Motor neuron (in vitro differentiated cells): ENCODE measurements at regions not wholly inside any gene's neighbourhood (a gene's known extent, or its start where the extent isn't known, plus 50 kb on each side); places are given as distances from the start of the nearest gene placed in this dataset.

Source experiments
- ATAC-seq, 8 experiments: fragments of 200-7000 bp; cut with Tn5 transposase; replicated peaks in 6 of 8; 2 replicates each; pipeline ENCODE4 v1.8.0; 2021; ENCODE audit warnings: mild to moderate bottlenecking in 8 of 8, moderate library complexity in 8 of 8
- H3K27ac ChIP-seq, 2 donors: fragments of 250-450 bp; sonication (Bioruptor Pico); 2 replicates each; pipeline ENCODE4 v1.9.0; 2021; ENCODE audit warnings: antibody characterized with exemption in 2 of 2, mild to moderate bottlenecking in 2 of 2, moderate library complexity in 1 of 2
- H3K4me1 ChIP-seq, 2 donors: fragments of 250-450 bp; sonication (Bioruptor Pico); replicated peaks in 1 of 2; 2 replicates each; pipeline ENCODE4 v1.6.1; 2021; ENCODE audit warnings: antibody characterized with exemption in 2 of 2, mild to moderate bottlenecking in 2 of 2, moderate library complexity in 1 of 2
- H3K4me3 ChIP-seq, 5 donors: fragments of 250-450 bp; sonication (Bioruptor Pico); 2 replicates each; pipeline ENCODE4 v1.9.0; 2021; ENCODE audit warnings: antibody characterized with exemption in 5 of 5, mild to moderate bottlenecking in 5 of 5, moderate library complexity in 4 of 5
- WGBS, 10 experiments: fragments of 450-650 bp; shearing (Covaris generic); methylation state at CpG; one replicate each; pipeline ENCODE4 v1.0.0; 2022; 5-methylcytosine and 5-hydroxymethylcytosine counted together
- in situ Hi-C, 9 experiments: fragments of 400-800 bp; cut with MboI; loops; one replicate each; pipeline ENCODE4 v1.15.0; 2021; ENCODE audit warnings: low sequenced_read_pairs in 9 of 9, low pct_unique_long_range_greater_than_20kb in 2 of 9; ENCODE audit not compliant: unreplicated experiment in 9 of 9

GRCh38 chr4:53788621-53789020 lies 197.3 kb upstream of the LNX1 start:
- WGBS, 10 experiments: 67 to 100% (median 87%) methylated on average over 1 to 3 of the region's 3 CpGs; no CpG with 5 or more reads in 3 of the 10 experiments
- Histone ChIP-seq H3K27ac (no peak overlapping the region), H3K4me1 (no peaks in the 10 kb centered on the region), H3K4me3 (no peak overlapping the region)
- in situ Hi-C loops: no loop called here
- ATAC-seq: peak in 2 of 8 experiments; percentile 29 to 66

- Histone ChIP-seq H3K4me1 (no peaks in the 10 kb centered on the region), H3K4me3 (no peak overlapping the region), H3K27ac (no peak overlapping the region)
- WGBS, 10 experiments: 0 to 94% (median 87%) methylated on average over 1 to 3 of the region's 3 CpGs; no CpG with 5 or more reads in 4 of the 10 experiments
- in situ Hi-C loops: no loop called here
- ATAC-seq: no peak
Observed at GRCh38 chr4:53788011-53788410, 196.7 kb upstream of the LNX1 start.

DNA sequence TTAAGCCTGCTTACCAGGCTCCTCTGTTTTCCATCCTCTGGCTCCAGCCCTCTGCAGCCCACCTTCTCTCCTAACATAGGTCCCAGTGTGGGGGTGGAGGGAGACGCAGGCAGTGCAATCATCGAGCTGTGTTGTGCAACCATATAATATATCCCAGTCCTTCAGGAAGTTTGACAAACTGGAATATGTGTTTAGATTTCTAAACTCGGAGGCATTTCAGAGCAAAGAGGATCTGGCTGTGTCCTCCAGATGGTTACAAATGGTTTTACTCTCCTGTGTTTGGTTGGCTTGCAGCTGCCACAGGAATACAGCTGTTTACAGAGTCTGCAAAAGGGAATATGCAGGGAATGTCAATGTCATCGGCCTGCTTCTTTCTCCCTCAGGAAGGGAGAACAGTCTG lies 195.3 kb upstream of the LNX1 start:
- ATAC-seq: peak in 1 of 8 experiments; percentile 42
- no peaks in the 10 kb centered on the region for H3K4me1 ChIP-seq
- H3K27ac ChIP-seq: no peak overlapping the region
- in situ Hi-C loops: no loop called here
- no peak overlapping the region for H3K4me3 ChIP-seq
- WGBS, 10 experiments: 0 to 79% (median 57%) methylated on average over 1 to 4 of the region's 4 CpGs; no CpG with 5 or more reads in 1 of the 10 experiments

- Histone ChIP-seq H3K4me1 (no peaks in the 10 kb centered on the region), H3K4me3 (no peak overlapping the region), H3K27ac (no peak overlapping the region)
- ATAC-seq: no peak
- WGBS, 10 experiments: 8 to 95% (median 81%) methylated on average over 1 to 6 of the region's 6 CpGs
- in situ Hi-C loops: no loop called here
Observed at GRCh38 chr4:53785996-53786395, 194.7 kb upstream of the LNX1 start.

- in situ Hi-C loops: no loop called here
- 80 to 100% (median 94%) methylated on average over 1 to 3 of the region's 3 CpGs; no CpG with 5 or more reads in 1 of the 10 experiments for WGBS, 10 experiments
- Histone ChIP-seq H3K4me3 (no peak overlapping the region), H3K4me1 (no peaks in the 10 kb centered on the region), H3K27ac (no peak overlapping the region)
- no peak for ATAC-seq
Observed at GRCh38 chr4:53784112-53784511, 192.8 kb upstream of the LNX1 start.

DNA sequence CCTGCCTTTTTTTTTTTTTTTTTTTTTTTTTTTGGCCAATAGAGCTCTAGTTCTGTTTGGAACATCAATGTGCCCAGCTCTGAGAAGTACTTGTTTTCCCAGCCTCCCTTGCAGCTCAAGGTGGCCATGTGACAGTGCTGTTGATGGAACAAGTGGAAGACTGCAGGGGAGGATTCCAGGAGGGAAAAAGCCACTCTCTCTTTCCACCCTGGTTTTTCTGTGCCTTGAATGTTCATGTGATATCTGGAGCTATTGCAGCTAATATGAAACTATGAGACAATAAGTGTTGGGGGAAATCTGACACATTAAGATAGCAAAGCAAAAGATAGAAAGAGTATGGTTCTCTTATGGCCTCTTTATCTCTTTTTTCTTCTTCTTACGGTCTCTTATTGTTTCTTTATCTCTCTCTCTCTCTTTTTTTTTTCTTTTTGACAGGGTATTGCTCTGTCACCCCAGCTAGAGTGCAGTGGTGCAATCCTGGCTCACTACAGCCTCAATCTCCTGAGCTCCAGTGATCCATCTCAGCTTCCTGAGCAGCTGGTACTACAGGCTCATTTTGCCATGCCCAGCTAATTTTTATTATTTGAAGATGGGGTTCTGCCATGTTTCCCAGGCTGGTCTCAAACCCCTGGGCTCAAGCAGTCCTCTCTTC lies 192.0 kb upstream of the LNX1 start:
- Histone ChIP-seq H3K4me1 (no peaks in the 10 kb centered on the region), H3K27ac (no peak overlapping the region), H3K4me3 (no peak overlapping the region)
- 0 to 83% (median 50%) methylated on average over 1 of the region's 1 CpG; no CpG with 5 or more reads in 1 of the 10 experiments for WGBS, 10 experiments
- in situ Hi-C loops: no loop called here
- no peak for ATAC-seq

DNA sequence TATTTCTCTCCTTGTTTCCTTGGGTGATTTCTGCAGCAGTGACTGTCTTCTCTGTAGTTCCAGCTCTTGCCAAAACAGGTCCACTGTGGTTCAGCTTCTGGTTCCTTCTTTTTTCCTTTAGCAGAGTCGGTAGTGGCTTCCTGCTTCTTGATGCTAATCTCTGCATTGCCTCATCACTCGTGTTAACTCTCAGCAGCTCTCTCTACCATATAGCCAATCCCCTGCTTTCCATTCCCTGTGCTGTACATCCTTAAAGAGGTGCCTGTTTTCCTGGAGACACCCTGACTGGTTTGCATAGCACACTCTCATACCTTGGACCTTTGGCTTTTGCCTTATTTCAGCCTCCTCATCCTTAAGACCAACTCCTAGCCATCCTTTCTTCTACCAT lies 191.2 kb upstream of the LNX1 start:
- Histone ChIP-seq H3K4me3 (no peak overlapping the region), H3K4me1 (no peaks in the 10 kb centered on the region), H3K27ac (no peak overlapping the region)
- 0 to 100% (median 67%) methylated on average over 1 to 2 of the region's 2 CpGs; no CpG with 5 or more reads in 1 of the 10 experiments for WGBS, 10 experiments
- in situ Hi-C loops: no loop called here
- ATAC-seq: no peak

DNA sequence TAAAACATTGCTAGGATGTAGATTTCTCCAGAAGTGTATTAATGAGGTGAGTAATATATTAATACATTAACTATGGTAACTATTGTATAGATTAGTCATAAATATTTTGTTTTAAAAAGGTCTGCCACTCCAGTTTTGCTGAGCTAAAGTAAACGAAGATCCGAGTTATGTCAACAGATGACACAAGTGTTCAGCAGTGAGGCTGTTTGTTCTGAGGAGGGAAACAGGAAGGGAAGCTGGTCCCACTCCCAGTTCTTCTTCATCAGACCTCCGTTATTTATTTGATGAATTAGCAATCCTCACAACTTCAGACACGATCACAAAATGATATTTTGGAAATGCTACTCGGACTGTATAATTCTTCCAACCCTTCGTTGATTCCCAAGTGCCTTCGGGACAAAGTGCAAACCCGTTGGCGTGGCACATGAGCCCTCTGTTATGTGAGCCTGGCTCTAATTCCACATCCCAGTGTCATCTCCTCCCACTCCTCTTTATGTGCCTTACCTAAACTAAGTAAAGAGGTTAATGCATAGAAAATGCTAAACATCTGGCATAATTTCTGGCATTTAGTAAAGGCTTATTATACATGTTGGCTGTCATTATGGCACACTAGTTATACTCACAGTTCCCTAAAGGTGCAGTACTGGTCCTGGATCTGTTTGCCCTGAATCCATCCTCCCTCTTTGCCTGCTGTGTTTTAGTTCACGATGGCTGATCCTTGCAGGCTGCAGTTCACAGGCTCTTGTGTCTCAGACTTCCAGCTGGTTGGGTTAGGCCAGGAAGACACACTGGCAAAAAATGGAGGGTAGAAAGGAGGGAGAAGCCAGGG lies 190.6 kb upstream of the LNX1 start:
- no peak overlapping the region for H3K27ac ChIP-seq
- peak in 1 of 8 experiments; percentile 67 for ATAC-seq

DNA sequence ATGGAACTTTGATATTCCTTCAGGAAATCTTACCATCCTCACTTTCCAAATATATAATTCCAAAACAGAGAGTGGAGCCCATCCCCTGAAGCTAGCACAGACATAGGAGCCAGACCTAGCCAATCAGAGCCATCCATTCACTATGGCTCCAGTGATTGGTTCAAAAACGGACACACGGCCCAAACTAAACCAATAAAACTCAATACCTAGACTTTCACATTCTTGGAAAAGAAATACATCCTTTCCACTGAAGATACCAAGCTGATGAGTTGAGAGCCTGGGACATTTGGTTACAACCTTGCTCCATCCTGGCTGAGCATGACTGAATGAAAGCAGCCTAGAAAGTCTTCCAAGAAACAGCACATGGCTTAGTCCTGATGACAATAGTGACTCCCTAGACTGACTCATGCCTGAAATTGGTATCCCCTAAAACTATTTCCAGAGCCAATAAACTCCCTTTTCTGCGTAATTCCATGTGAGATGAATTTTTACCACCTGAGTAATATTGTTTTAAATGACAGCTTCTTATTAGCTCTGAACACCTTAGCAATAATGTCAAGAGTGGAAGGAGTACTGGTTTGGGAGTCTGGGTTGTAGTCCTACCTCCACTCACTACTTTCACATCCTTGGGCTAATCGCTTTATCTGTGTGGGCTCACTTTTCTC lies 189.6 kb upstream of the LNX1 start:
- H3K4me3 ChIP-seq: no peak overlapping the region
- 64 to 100% (median 89%) methylated on average over 1 to 4 of the region's 4 CpGs; no CpG with 5 or more reads in 2 of the 10 experiments for WGBS, 10 experiments
- H3K27ac ChIP-seq: no peak overlapping the region
- no peaks in the 10 kb centered on the region for H3K4me1 ChIP-seq
- ATAC-seq: no peak
- in situ Hi-C loops: no loop called here

More for the DNA sequence above, 190.6 kb upstream of the LNX1 start:
- Histone ChIP-seq H3K4me3 (no peak overlapping the region), H3K4me1 (no peaks in the 10 kb centered on the region)
- in situ Hi-C loops: no loop called here
- WGBS, 10 experiments: 0 to 86% (median 78%) methylated on average over 1 to 9 of the region's 10 CpGs; no CpG with 5 or more reads in 1 of the 10 experiments

- ATAC-seq: no peak
- Histone ChIP-seq H3K4me3 (no peak overlapping the region), H3K27ac (no peak overlapping the region), H3K4me1 (no peaks in the 10 kb centered on the region)
- in situ Hi-C loops: no loop called here
- 40 to 85% (median 67%) methylated on average over 1 to 3 of the region's 3 CpGs for WGBS, 10 experiments
Observed at GRCh38 chr4:53779025-53779424, 187.7 kb upstream of the LNX1 start.

GRCh38 chr4:53778155-53778554 lies 186.9 kb upstream of the LNX1 start:
- Histone ChIP-seq H3K27ac (no peak overlapping the region), H3K4me3 (no peak overlapping the region), H3K4me1 (no peaks in the 10 kb centered on the region)
- WGBS, 10 experiments: 37 to 100% (median 68%) methylated on average over 1 to 2 of the region's 2 CpGs; no CpG with 5 or more reads in 1 of the 10 experiments
- ATAC-seq: no peak
- in situ Hi-C loops: no loop called here

DNA sequence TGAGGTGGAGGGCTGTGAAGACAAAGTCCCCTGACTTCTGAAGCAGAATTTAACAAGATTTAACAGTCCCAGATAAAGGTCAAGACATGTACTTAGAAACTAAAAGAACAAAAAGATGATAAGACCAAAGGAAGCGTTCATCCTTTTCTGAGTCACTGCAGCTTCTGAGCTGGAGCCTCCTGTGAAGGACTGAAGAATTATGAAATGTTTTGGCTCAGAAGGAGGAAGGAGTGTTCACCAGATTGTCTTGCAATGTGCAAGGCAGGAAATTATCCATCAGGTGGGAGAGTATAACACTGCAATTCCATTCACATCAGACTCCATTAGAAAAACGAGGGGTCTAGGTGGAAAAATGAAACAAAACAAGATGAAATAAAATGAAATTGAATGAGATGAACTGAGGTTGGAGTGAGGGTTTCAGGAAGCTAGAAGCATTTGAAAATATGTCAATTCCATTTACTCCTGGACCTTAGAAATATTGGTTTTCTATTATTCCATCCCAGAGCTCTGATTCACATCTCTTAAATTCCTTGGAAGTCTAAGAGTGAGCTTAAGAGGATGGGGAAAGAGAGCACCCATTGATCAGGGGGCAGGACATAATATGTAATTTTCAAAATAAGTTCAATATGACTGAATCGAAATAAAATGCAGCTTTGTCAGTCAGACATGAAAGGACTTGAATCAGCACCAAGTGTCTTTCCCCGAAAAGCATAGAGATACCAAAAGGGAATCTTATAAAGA lies 186.1 kb upstream of the LNX1 start:
- ATAC-seq: peak in 2 of 8 experiments; percentile 61 to 73
- H3K27ac ChIP-seq: no peak overlapping the region
- H3K4me3 ChIP-seq: no peak overlapping the region
- in situ Hi-C loops: no loop called here
- H3K4me1 ChIP-seq: no peaks in the 10 kb centered on the region
- 7 to 90% (median 72%) methylated on average over 2 to 4 of the region's 4 CpGs; no CpG with 5 or more reads in 1 of the 10 experiments for WGBS, 10 experiments
